NCI-H1930 (cell line): ENCODE measurements at regions not wholly inside any gene's neighbourhood (a gene's known extent, or its start where the extent isn't known, plus 50 kb on each side); places are given as distances from the start of the nearest gene placed in this dataset.

ENCODE experiments used
- DNase-seq, 2 experiments: peaks; one replicate each; lab custom pipeline; 2025; lab: John Stamatoyannopoulos, UW

- no peak for DNase-seq
Observed at GRCh38 chr5:160950311-160950710, 98.3 kb upstream of the ATP10B start.

GRCh38 chr5:160940725-160941124 lies 88.7 kb upstream of the ATP10B start:
- DNase-seq: no peak

- no peak for DNase-seq
Observed at GRCh38 chr5:160938532-160938931, 86.5 kb upstream of the ATP10B start.

- no peak for DNase-seq
Observed at GRCh38 chr5:160937570-160937969, 85.6 kb upstream of the ATP10B start.

GRCh38 chr5:160935776-160936175 lies 83.8 kb upstream of the ATP10B start:
- DNase-seq: no peak

GRCh38 chr5:160931283-160931682 lies 79.3 kb upstream of the ATP10B start:
- DNase-seq: no peak

- DNase-seq: no peak
Observed at GRCh38 chr5:160930406-160930805, 78.4 kb upstream of the ATP10B start.

GRCh38 chr5:160929906-160930305 lies 77.9 kb upstream of the ATP10B start:
- DNase-seq: no peak

- DNase-seq: no peak
Observed at GRCh38 chr5:160929360-160929759, 77.3 kb upstream of the ATP10B start.

GRCh38 chr5:160926428-160926827 lies 74.4 kb upstream of the ATP10B start:
- peak in 1 of 2 experiments; percentile 33 for DNase-seq

GRCh38 chr5:160925281-160925680 lies 73.3 kb upstream of the ATP10B start:
- DNase-seq: no peak

GRCh38 chr5:160923936-160924710 lies 72.1 kb upstream of the ATP10B start:
- no peak for DNase-seq

- DNase-seq: no peak
Observed at GRCh38 chr5:160923411-160923810, 71.4 kb upstream of the ATP10B start.

GRCh38 chr5:160922311-160922710 lies 70.3 kb upstream of the ATP10B start:
- no peak for DNase-seq

GRCh38 chr5:160921423-160922285 lies 69.6 kb upstream of the ATP10B start:
- no peak for DNase-seq

GRCh38 chr5:160919626-160920025 lies 67.6 kb upstream of the ATP10B start:
- no peak for DNase-seq

- DNase-seq: no peak
Observed at GRCh38 chr5:160918386-160918785, 66.4 kb upstream of the ATP10B start.

- no peak for DNase-seq
Observed at GRCh38 chr5:160906090-160906489, 54.1 kb upstream of the ATP10B start.

- no peak for DNase-seq
Observed at GRCh38 chr5:160905285-160905684, 53.3 kb upstream of the ATP10B start.

GRCh38 chr5:160904591-160904990 lies 52.6 kb upstream of the ATP10B start:
- no peak for DNase-seq

GRCh38 chr5:160903551-160903950 lies 51.5 kb upstream of the ATP10B start:
- DNase-seq: no peak

GRCh38 chr5:160903076-160903475 lies 51.1 kb upstream of the ATP10B start:
- no peak for DNase-seq
